ENCODE measurements at regions not wholly inside any gene's neighbourhood (a gene's known extent, or its start where the extent isn't known, plus 50 kb on each side); places are given as distances from the start of the nearest gene placed in this dataset.

- WGBS (ENCODE audit: low lambda C conversion rate): 79% methylated on average over 2 of the region's 2 CpGs
- Histone ChIP-seq H3K9ac (no peak overlapping the region), H3K4me2 (no peak overlapping the region), H3K27ac (ENCODE audit: low read depth in 2 of 2, low read length in 1 of 2) (no peak overlapping the region), H3K79me2 (ENCODE audit: insufficient read depth) (no peaks in the 10 kb centered on the region), H4K20me1 (ENCODE audit: insufficient read depth) (no peaks in the 10 kb centered on the region), H3K4me1 (ENCODE audit: control insufficient read depth in 1 of 2, insufficient read depth in 2 of 2, low read depth in 1 of 2, low read length in 1 of 2) (peaks cover 0 to 13% of the 10 kb centered on the region in 2 experiments; a peak in 2 of 4 replicates), H3K9me3 (no peaks in the 10 kb centered on the region), H3F3A (replicated peaks; ENCODE audit: insufficient read depth) (no peaks in the 10 kb centered on the region), H3K36me3 (replicated peaks in 1 of 2; ENCODE audit: control insufficient read depth in 1 of 2, insufficient read depth in 2 of 2, low read length in 1 of 2) (no peaks in the 10 kb centered on the region), H3K9me2 (no peaks in the 10 kb centered on the region), H2AFZ (ENCODE audit: low read depth) (no peak overlapping the region), H3K4me3 (ENCODE audit: low read depth in 2 of 2, low read length in 1 of 2) (no peak overlapping the region), H3K27me3 (ENCODE audit: insufficient read depth) (no peaks in the 10 kb centered on the region)
- TF ChIP-seq GATA2 (CRISPR knock-in tag; IDR thresholded peaks at IDR 0.05): no peak
- TF ChIP-seq FOSL2 (IDR thresholded peaks at IDR 0.05; ENCODE audit: borderline replicate concordance, low read depth): no peak
- DNase-seq: no peak
- ChIA-PET POLR2A (no interaction called here), CTCF (interaction anchor here (1.5 kb wide), 1 partner anchor 486 kb away, joined by 3 read pairs; the partner anchor contains the start of gene TBX3)
Measured at GRCh38 chr12:115169981-115170380, 486.0 kb upstream of the TBX3 start.

- Histone ChIP-seq H3F3A (replicated peaks; ENCODE audit: insufficient read depth) (no peaks in the 10 kb centered on the region), H3K4me1 (ENCODE audit: control insufficient read depth in 1 of 2, insufficient read depth in 2 of 2, low read depth in 1 of 2, low read length in 1 of 2) (no peaks in the 10 kb centered on the region; a peak in 1 of 4 replicates), H3K36me3 (replicated peaks in 1 of 2; ENCODE audit: control insufficient read depth in 1 of 2, insufficient read depth in 2 of 2, low read length in 1 of 2) (no peaks in the 10 kb centered on the region), H4K20me1 (ENCODE audit: insufficient read depth) (no peaks in the 10 kb centered on the region), H3K4me2 (no peak overlapping the region), H3K9me2 (no peaks in the 10 kb centered on the region), H3K4me3 (ENCODE audit: low read depth in 2 of 2, low read length in 1 of 2) (no peak overlapping the region), H3K27ac (ENCODE audit: low read depth in 2 of 2, low read length in 1 of 2) (no peak overlapping the region), H3K9ac (no peak overlapping the region), H2AFZ (ENCODE audit: low read depth) (no peak overlapping the region), H3K79me2 (ENCODE audit: insufficient read depth) (no peaks in the 10 kb centered on the region), H3K9me3 (no peaks in the 10 kb centered on the region), H3K27me3 (ENCODE audit: insufficient read depth) (no peaks in the 10 kb centered on the region)
- DNase-seq: no peak
- 68% methylated on average over 5 of the region's 5 CpGs for WGBS (ENCODE audit: low lambda C conversion rate)
- POLR2A ChIA-PET: no interaction called here
- CTCF ChIA-PET: interaction anchor here (0.6 to 2.3 kb wide), 7 partner anchors 265 to 504 kb away, joined by 3 to 18 read pairs (median 3); partner anchors contain the start of gene TBX3
- peak; percentile 64 for TF ChIP-seq RAD21 (IDR thresholded peaks at IDR 0.05; ENCODE audit: low read length)
- TF ChIP-seq ELF1 (IDR thresholded peaks at IDR 0.05): no peak
- no peak for TF ChIP-seq MXI1 (IDR thresholded peaks at IDR 0.05; ENCODE audit: low read depth, low read length)
- no peak for TF ChIP-seq REST (IDR thresholded peaks at IDR 0.05; ENCODE audit: low read depth, low read length)
- TF ChIP-seq EZH2phosphoT487 (IDR thresholded peaks at IDR 0.05; ENCODE audit: borderline replicate concordance, low read depth): no peak
- TF ChIP-seq TAF1 (IDR thresholded peaks at IDR 0.05; ENCODE audit: borderline replicate concordance, low read depth, low read length): no peak
- TF ChIP-seq MAX (IDR thresholded peaks at IDR 0.05; ENCODE audit: low read depth): no peak
- TF ChIP-seq JUND (IDR thresholded peaks at IDR 0.05): no peak
- no peak for TF ChIP-seq MEF2A (IDR thresholded peaks at IDR 0.05; ENCODE audit: borderline replicate concordance, low read depth)
- TF ChIP-seq RFX5 (IDR thresholded peaks at IDR 0.05; ENCODE audit: low read length): no peak
- TF ChIP-seq POLR2AphosphoS5 (IDR thresholded peaks at IDR 0.05; ENCODE audit: low read depth, low read length): no peak
- no peak for TF ChIP-seq FOXJ3 (CRISPR knock-in tag; IDR thresholded peaks at IDR 0.05)
- peak; percentile 39 for TF ChIP-seq CTCF (IDR thresholded peaks at IDR 0.05)
- no peak for TF ChIP-seq FOSL2 (IDR thresholded peaks at IDR 0.05; ENCODE audit: borderline replicate concordance, low read depth)
- no peak for TF ChIP-seq IRF3 (IDR thresholded peaks at IDR 0.05; ENCODE audit: low read depth, low read length)
- TF ChIP-seq EP300 (IDR thresholded peaks at IDR 0.05; ENCODE audit: borderline replicate concordance in 1 of 2, low read depth in 1 of 2, low read length in 1 of 2): no peak
- no peak for TF ChIP-seq GATA2 (CRISPR knock-in tag; IDR thresholded peaks at IDR 0.05)
- no peak for TF ChIP-seq NFIC (IDR thresholded peaks at IDR 0.05; ENCODE audit: borderline replicate concordance)
- no peak for TF ChIP-seq USF1 (IDR thresholded peaks at IDR 0.05; ENCODE audit: borderline replicate concordance, low read depth)
- no peak for TF ChIP-seq FOXM1 (IDR thresholded peaks at IDR 0.05; ENCODE audit: low read depth)
- no peak for TF ChIP-seq TEAD4 (IDR thresholded peaks at IDR 0.05; ENCODE audit: borderline replicate concordance, insufficient read depth)
Measured at GRCh38 chr12:115166698-115167315, 482.8 kb upstream of the TBX3 start.

All from SK-N-SH (cell line).